Kidney tubule cell (primary cell): ENCODE measurements at regions not wholly inside any gene's neighbourhood (a gene's known extent, or its start where the extent isn't known, plus 50 kb on each side); places are given as distances from the start of the nearest gene placed in this dataset.
A peak's percentile ranks its signal among the peaks of the same experiment; 100 is the strongest.

Experiments used
- DNase-seq: peaks from one replicate; pipeline ENCODE4 v3.0.0-alpha.2; 2018; ENCODE audit warnings: low spot score

DNA sequence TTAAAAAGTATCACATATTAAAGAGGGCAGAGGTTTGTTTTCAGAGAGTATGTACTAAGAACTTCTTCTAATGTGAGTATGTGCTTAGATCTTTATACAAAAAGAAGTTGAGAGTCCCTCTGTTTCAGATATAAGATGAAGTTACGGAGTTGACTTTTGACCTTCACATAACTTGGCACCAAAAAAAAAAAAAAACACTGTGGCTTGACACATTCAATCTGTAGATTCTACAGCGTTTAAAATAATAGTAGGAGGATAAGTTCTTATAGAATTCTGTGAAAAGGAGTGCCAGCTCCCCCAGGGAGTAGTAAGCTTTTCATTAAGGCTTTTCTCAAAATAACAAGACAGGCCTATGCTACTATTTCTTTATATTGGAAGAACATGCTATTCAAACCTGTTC, 105.4 kb upstream of the LRP1B start:
- no peak for DNase-seq

DNA sequence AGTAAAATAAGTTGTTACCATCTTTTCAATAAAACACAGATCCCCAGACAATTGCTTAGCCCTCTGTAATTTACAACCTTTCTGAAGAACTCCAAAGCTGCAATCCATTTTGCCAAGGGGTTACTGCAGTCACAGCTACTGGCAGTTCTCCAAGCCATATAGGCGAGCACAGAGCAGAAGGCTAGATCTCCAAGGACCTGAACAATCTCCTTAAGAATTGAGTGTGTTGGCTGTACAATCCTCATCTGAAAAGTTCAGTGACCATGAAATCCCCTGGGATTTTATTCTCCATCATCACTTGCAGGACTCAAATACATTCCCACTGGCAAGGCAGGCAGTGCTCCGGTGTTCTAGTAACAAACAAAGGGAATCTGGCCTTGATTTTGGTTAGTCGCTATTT, 103.9 kb upstream of the LRP1B start:
- no peak for DNase-seq

DNA sequence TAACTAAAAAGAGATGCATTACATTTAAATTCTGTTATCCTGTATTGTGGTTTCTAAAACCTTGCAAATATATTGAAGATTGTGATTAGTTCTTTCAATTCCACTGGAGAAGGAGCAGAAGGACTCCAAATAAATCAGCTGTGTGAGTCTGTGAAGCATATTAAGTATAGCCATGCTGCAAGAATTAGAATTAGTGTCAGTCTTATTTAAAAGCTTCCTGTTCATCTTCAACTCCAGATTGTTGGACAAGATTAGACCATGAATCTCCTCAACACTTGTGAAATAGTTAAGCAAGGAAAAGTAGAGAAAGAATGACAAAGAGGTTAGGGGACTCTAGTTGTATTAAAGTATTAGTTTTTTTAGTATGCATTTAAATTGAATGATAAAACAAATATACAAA, 92.5 kb upstream of the LRP1B start:
- DNase-seq = no peak

- no peak for DNase-seq
These were observed 91.9 kb upstream of the LRP1B start for GRCh38 chr2:142222715-142223114.

- no peak for DNase-seq
These were observed 90.1 kb upstream of the LRP1B start for GRCh38 chr2:142220901-142221300.

- DNase-seq = no peak
These were observed 89.4 kb upstream of the LRP1B start for GRCh38 chr2:142220239-142220638.

DNA sequence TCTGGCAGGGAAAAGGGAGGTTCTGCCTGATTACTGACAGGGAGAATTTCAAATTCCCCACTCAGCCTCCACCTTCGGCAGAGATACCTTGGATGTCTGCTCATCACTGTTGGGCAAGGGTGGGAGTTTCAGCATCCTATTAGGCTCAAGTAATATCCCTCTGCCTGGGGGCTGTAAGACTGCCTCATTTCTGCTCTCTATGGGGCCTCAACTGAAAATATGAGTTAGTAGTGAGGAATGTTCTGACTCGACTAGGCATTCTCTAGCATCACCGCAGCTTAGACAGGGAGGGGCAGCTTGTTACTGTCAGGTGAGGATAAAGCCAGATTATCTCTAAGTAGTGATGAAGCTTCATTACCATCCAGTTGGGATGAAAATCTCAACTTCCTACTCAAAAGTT, 87.7 kb upstream of the LRP1B start:
- peak; percentile 82 for DNase-seq

- DNase-seq = peak; percentile 42
These were observed 87.0 kb upstream of the LRP1B start for GRCh38 chr2:142217804-142218203.

DNA sequence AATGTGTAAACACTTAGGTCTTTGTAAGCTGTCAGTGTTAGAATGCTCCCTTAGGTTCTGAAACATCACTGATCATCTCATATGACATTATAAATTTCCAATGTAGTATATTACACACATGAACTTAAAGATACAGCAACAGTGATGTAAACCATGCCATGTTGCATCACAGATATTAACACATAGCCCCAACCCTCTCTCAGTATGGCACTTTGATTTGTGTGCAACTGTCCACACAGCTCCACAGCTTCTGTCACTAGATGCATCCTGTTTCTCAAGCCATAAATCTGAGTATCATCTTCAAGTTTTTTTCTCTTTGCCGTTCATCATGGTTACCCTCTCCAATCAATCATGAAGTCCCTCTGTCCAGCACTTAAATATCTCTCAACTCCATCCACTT, 69.2 kb upstream of the LRP1B start:
- no peak for DNase-seq

DNA sequence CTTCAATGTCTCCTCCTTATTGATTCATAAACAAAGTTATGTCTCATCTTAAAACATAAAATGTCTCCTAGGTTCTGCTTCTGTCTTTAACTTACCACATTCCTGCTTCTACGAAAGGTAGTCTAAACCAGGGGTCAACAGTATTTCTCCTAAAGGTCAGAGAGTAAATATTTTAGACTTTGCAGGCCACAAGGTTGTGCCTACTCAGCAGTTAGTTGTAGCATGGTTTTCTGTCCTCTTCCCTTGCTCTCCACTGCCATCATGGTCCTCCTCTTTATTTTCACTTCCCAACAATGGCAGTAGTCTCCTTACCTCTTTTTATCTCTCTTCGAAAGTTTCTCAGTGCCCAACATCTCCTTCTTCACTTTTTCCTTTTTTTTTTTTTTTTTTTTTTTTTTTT, 68.3 kb upstream of the LRP1B start:
- no peak for DNase-seq

- peak; percentile 53 for DNase-seq
These were observed 60.0 kb upstream of the LRP1B start for GRCh38 chr2:142190805-142191204.

- no peak for DNase-seq
These were observed 58.7 kb upstream of the LRP1B start for GRCh38 chr2:142189501-142189900.

- DNase-seq = peak; percentile 13
These were observed 57.7 kb upstream of the LRP1B start for GRCh38 chr2:142188562-142188961.

DNA sequence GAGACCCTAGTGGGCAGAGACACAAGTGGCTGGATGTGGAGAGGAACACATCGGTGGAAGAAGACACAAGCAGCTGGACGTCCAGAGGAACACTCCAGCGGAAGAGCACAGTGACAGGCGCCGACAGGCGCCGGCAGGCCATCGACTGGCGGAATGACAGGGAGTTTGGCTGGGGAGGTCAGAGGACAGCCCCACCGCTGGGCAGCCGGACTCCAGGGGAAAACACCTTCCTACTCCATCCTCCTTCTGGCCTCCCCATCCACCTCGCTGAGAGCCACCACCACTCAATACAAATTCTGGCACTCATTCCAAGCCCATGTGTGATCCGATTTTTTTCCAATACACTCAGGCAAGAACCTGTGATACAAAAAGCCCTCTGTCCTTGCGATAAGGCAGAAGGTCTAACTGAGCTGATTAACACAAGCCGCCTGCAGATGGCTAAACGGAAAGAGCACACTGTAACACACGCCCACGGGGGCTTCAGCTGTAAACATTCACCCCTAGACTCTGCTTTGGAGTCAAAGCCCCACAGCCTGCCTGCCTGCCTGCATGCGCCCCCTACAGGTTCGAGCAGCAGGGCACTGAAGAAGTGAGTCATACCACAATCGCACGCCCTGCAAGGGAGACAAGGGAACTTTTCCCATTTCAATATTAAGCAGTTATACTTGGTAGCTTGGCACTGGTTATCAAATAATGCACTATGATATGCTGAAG, 50.2 kb upstream of the LRP1B start:
- peak; percentile 47 for DNase-seq
